ENCODE measurements at regions not wholly inside any gene's neighbourhood (a gene's known extent, or its start where the extent isn't known, plus 50 kb on each side); places are given as distances from the start of the nearest gene placed in this dataset.
"Not testable (repeated sequence)": the region's sequence is repeated elsewhere in the genome, so short reads cannot be mapped to it uniquely, and the experiment has no call there.

DNA sequence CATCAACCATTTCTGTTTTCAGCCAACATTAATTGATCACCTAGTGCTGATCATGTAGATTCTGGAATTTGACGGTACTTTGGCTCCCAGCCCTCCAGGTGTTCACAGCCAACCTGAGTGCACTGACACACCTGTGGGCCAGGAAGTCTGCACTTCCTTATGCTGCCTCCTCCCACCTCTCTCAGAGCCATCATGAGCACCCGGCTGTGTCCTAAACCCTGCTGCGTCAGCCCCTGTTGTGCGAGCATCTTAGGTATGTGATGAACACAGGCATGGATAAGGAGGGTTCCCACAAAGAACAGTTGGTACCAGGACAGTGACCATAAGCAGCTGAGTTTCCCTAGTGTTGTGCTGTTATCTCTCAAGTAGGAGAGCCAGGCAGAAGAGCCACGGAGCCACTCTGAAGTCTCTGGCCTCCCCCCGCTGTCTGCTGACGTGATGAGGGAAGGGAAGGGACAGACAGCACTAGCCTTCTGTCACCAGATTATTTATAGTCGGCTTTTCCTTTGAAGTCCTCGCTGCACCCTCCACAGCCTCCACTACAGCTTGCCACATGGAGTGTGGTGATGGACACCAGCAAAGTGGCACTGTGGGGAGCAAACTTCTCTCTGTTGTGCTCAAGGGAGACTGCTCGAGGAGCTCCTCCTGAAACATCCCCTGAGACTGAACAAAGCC is 162.8 kb upstream of the ANKFN1 start:
- Histone ChIP-seq H3K4me1 (no peaks in the 10 kb centered on the region), H3K27me3 (no peaks in the 10 kb centered on the region), H3K4me3 (replicated peaks in 1 of 3) (no peak overlapping the region), H3K36me3 (no peaks in the 10 kb centered on the region), H3K27ac (no peak overlapping the region), H3K9me3 (no peaks in the 10 kb centered on the region)
- TF ChIP-seq POLR2A (IDR thresholded peaks at IDR 0.05), result no peak
- TF ChIP-seq, protein P1, sequence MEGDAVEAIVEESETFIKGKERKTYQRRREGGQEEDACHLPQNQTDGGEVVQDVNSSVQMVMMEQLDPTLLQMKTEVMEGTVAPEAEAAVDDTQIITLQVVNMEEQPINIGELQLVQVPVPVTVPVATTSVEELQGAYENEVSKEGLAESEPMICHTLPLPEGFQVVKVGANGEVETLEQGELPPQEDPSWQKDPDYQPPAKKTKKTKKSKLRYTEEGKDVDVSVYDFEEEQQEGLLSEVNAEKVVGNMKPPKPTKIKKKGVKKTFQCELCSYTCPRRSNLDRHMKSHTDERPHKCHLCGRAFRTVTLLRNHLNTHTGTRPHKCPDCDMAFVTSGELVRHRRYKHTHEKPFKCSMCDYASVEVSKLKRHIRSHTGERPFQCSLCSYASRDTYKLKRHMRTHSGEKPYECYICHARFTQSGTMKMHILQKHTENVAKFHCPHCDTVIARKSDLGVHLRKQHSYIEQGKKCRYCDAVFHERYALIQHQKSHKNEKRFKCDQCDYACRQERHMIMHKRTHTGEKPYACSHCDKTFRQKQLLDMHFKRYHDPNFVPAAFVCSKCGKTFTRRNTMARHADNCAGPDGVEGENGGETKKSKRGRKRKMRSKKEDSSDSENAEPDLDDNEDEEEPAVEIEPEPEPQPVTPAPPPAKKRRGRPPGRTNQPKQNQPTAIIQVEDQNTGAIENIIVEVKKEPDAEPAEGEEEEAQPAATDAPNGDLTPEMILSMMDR (IDR thresholded peaks at IDR 0.05), result no peak
- WGBS, 2 donors, result 26 to 32% methylated on average over 8 to 10 of the region's 10 CpGs
- no peak for DNase-seq
- intact Hi-C loops (cut with DNase I), result no loop called here

GRCh38 chr17:55996826-55997225 is 156.4 kb upstream of the ANKFN1 start:
- H3K27me3 ChIP-seq, result no peaks in the 10 kb centered on the region
- no peak for DNase-seq

DNA sequence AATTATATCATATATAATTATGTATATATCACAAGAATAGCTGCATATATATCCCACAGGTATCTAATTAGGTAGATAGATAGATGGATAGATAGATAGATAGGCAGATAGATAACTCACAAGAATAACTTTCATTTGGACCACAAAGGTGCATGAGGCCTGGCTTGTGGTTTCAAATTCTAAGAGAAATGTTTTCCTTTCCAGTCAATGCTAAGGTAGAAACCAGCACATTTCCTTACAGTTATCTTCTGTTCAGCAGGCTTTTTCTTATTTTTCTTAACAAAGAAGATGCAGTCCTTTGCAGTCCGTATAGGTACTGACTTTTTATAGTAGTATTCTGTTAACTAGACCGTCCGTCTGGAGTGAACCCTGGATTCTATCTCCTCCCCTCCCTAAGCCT is 152.9 kb upstream of the ANKFN1 start:
- H3K36me3 ChIP-seq, result no peaks in the 10 kb centered on the region
- intact Hi-C loops (cut with DNase I), result no loop called here
- TF ChIP-seq POLR2A (IDR thresholded peaks at IDR 0.05), result no peak
- TF ChIP-seq, protein P1 (IDR thresholded peaks at IDR 0.05), result no peak
- no peak overlapping the region for H3K4me3 ChIP-seq (replicated peaks in 1 of 3)
- no peak for DNase-seq
- 90 to 94% methylated on average over 3 of the region's 3 CpGs for WGBS, 2 donors
- H3K4me1 ChIP-seq, result no peaks in the 10 kb centered on the region
- H3K27ac ChIP-seq, result no peak overlapping the region
- no peaks in the 10 kb centered on the region for H3K9me3 ChIP-seq
- H3K27me3 ChIP-seq, result no peaks in the 10 kb centered on the region

More at GRCh38 chr17:55996826-55997225, 156.4 kb upstream of the ANKFN1 start:
- no peak for TF ChIP-seq POLR2A (IDR thresholded peaks at IDR 0.05)
- TF ChIP-seq, protein P1 (IDR thresholded peaks at IDR 0.05), result no peak
- no peaks in the 10 kb centered on the region for H3K9me3 ChIP-seq
- H3K4me3 ChIP-seq (replicated peaks in 1 of 3), result no peak overlapping the region
- intact Hi-C loops (cut with DNase I), result no loop called here
- H3K27ac ChIP-seq, result no peak overlapping the region
- H3K4me1 ChIP-seq, result no peaks in the 10 kb centered on the region
- H3K36me3 ChIP-seq, result no peaks in the 10 kb centered on the region
- 69 to 85% methylated on average over 2 of the region's 2 CpGs for WGBS, 2 donors

DNA sequence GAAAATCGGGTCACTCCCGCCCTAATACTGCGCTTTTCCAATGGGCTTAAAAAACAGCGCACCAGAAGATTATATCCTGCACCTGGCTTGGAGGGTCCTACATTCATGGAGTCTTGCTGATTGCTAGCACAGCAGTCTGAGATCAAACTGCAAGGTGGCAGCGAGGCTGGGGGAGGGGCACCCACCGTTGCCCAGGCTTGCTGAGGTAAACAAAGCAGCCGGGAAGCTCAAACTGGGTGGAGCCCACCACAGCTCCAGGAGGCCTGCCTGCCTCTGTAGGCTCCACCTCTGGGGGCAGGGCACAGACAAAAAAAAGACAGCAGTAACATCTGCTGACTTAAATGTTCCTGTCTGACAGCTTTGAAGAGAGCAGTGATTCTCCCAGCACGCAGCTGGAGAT is 150.6 kb upstream of the ANKFN1 start:
- H3K4me1 ChIP-seq; H3K36me3 ChIP-seq; H3K4me3 ChIP-seq (replicated peaks in 1 of 3); intact Hi-C loops (cut with DNase I); H3K27me3 ChIP-seq; H3K27ac ChIP-seq; DNase-seq; H3K9me3 ChIP-seq: not testable (repeated sequence)
- WGBS, 2 donors, result 84 to 85% methylated on average over 8 of the region's 8 CpGs

DNA sequence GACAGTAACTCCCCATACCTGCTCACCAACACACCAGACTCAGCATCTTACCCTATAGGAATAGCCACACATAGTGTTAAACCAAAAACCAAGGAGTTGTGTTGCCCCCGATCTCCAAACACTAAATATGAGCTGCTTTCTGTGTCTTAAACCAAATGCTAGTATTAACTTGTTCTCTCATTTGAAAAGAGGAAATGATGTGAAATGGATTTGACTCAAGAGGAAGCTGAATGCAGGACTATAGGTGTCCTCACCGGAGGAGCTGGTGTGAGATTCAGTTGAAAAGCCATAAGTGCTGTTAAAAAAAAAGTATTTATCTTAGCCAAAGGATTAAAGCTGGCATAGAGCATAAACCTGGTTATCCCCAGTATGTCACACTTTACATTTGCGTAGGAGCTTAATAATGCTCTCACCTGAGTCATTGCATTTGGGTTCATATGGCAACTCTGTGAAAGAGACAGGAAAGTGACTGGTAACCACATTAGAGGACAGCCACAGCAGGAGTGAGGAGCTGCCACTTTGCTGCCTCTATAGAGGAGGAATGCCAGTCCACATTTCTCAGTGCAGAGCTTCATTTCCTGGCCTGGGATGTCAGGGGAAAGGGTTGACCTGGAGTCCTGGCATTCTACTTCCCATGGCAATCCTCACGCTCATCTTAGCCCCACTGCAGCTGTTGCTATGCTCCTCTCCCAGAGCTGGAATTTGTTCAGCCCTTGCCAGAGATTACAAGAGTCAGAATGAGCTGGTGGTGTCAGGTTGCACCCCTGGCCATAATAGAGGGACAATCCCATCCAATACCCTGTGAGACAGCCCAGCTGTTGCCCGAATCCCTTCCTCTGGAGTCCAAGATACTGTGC is 143.3 kb upstream of the ANKFN1 start:
- TF ChIP-seq, protein P1 (IDR thresholded peaks at IDR 0.05), result no peak
- TF ChIP-seq POLR2A (IDR thresholded peaks at IDR 0.05), result no peak
- Histone ChIP-seq H3K27me3 (no peaks in the 10 kb centered on the region), H3K27ac (no peak overlapping the region), H3K9me3 (no peaks in the 10 kb centered on the region), H3K36me3 (no peaks in the 10 kb centered on the region), H3K4me3 (replicated peaks in 1 of 3) (no peak overlapping the region), H3K4me1 (no peaks in the 10 kb centered on the region)
- no peak for DNase-seq
- 60 to 67% methylated on average over 4 of the region's 5 CpGs for WGBS, 2 donors
- intact Hi-C loops (cut with DNase I), result no loop called here
